ENCODE measurements at regions not wholly inside any gene's neighbourhood (a gene's known extent, or its start where the extent isn't known, plus 50 kb on each side); places are given as distances from the start of the nearest gene placed in this dataset.

DNA sequence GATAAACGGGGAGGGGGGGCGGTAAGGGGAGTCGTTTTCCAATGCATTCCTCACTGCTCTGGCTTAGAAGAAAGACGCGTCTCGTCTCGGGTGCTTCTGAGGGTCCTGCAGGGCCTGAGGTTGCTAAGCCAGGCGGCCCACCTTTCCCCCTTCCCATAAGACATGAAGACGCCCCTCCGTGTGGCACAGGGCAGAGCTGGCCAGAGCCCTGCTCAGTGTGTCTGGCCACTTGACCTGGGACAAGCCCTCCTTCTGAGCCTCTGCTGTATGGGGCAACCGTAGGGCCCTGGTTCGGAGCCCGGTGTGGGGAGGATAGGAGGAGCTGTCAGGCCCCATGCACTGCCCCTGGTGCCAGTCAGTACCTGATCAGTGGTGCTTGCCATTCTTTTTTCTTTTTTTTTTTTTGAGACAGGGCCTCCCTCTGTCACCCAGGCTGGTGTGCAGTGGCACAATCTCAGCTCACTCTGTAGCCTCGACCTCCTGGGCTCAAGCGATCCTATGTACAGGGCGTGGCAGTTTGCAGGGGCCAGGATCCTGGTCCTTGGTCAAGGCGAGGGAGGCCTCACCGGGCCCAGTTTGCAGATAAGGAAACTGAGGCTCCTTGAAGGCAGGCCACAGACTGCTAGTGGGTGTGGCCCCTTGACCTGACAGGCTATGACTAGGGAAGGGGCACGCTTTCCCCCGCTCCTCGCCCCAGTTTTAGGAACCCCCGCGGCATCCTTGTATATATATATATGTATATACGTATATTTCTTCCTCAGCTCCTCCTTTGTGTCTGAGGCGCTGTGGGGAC, 172.3 kb upstream of the IER5L start:
- TF ChIP-seq, protein P1, sequence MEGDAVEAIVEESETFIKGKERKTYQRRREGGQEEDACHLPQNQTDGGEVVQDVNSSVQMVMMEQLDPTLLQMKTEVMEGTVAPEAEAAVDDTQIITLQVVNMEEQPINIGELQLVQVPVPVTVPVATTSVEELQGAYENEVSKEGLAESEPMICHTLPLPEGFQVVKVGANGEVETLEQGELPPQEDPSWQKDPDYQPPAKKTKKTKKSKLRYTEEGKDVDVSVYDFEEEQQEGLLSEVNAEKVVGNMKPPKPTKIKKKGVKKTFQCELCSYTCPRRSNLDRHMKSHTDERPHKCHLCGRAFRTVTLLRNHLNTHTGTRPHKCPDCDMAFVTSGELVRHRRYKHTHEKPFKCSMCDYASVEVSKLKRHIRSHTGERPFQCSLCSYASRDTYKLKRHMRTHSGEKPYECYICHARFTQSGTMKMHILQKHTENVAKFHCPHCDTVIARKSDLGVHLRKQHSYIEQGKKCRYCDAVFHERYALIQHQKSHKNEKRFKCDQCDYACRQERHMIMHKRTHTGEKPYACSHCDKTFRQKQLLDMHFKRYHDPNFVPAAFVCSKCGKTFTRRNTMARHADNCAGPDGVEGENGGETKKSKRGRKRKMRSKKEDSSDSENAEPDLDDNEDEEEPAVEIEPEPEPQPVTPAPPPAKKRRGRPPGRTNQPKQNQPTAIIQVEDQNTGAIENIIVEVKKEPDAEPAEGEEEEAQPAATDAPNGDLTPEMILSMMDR (conservative IDR thresholded peaks at IDR 0.05 in 1 of 2, IDR thresholded peaks at IDR 0.05 in 1 of 2; ENCODE audit: low read depth in 1 of 2, low read length in 2 of 2): no peak
- TF ChIP-seq EZH2 (IDR thresholded peaks at IDR 0.05; ENCODE audit: low read length, missing control alignments): no peak

All from fibroblast of lung (primary cell).